ENCODE measurements at regions not wholly inside any gene's neighbourhood (a gene's known extent, or its start where the extent isn't known, plus 50 kb on each side); places are given as distances from the start of the nearest gene placed in this dataset.

GRCh38 chr2:152929628-152930027 lies 211.2 kb downstream of the ARL6IP6 start:
- Mint-ChIP-seq H3K27me3 (ENCODE audit: insufficient read depth, low read depth, poor library complexity) (peaks cover 6% of the 10 kb centered on the region), H3K4me3 (no peak overlapping the region), H3K36me3 (ENCODE audit: low read depth) (no peaks in the 10 kb centered on the region), H3K9me3 (peaks cover 8% of the 10 kb centered on the region; the same call in 2 of the 3 replicates), H3K27ac (no peak overlapping the region), H3K4me1 (no peaks in the 10 kb centered on the region)
- DNase-seq (ENCODE audit: low spot score), result no peak
- Histone ChIP-seq H3K9me2 (ENCODE audit: insufficient read depth) (no peaks in the 10 kb centered on the region; the same call in 1 of the 2 replicates), H4K20me1 (replicated peaks; ENCODE audit: insufficient read depth) (no peaks in the 10 kb centered on the region), H3F3A (replicated peaks; ENCODE audit: low read depth) (peaks cover 4% of the 10 kb centered on the region), H3K79me2 (replicated peaks; ENCODE audit: insufficient read depth) (no peaks in the 10 kb centered on the region), H3K4me2 (no peak overlapping the region), H3K27ac (ENCODE audit: low read depth) (no peak overlapping the region), H2AFZ (no peak overlapping the region), H3K27me3 (ENCODE audit: insufficient read depth) (no peaks in the 10 kb centered on the region), H3K4me1 (ENCODE audit: insufficient read depth) (no peaks in the 10 kb centered on the region), H3K36me3 (ENCODE audit: insufficient read depth) (no peaks in the 10 kb centered on the region), H3K4me3 (no peak overlapping the region)
- no peak for ATAC-seq
- TF ChIP-seq NANOG (IDR thresholded peaks at IDR 0.05; ENCODE audit: borderline replicate concordance) (no peak), JUNB (IDR thresholded peaks at IDR 0.05; ENCODE audit: unreplicated experiment) (no peak), EZH2 (IDR thresholded peaks at IDR 0.05; ENCODE audit: low read depth, unreplicated experiment) (no peak), ETS1 (IDR thresholded peaks at IDR 0.05) (no peak), CREB1 (CRISPR knock-in tag; IDR thresholded peaks at IDR 0.05; ENCODE audit: low read depth) (no peak)

- Mint-ChIP-seq H3K4me1 (no peaks in the 10 kb centered on the region), H3K4me3 (no peak overlapping the region), H3K36me3 (ENCODE audit: low read depth) (no peaks in the 10 kb centered on the region), H3K27me3 (ENCODE audit: insufficient read depth, low read depth, poor library complexity) (peaks cover 6% of the 10 kb centered on the region), H3K9me3 (peaks cover 3% of the 10 kb centered on the region; the same call in 1 of the 3 replicates), H3K27ac (no peak overlapping the region)
- no peak overlapping the region for H3K4me2 ChIP-seq
- no peaks in the 10 kb centered on the region for H3K4me1 ChIP-seq (ENCODE audit: insufficient read depth)
- DNase-seq (ENCODE audit: low spot score) (peak; percentile 92), ATAC-seq (peak; percentile 100)
- H2AFZ ChIP-seq, result peak overlapping the region; percentile 72; the same call in 1 of the 2 replicates
- no peaks in the 10 kb centered on the region for H4K20me1 ChIP-seq (replicated peaks; ENCODE audit: insufficient read depth)
- no peaks in the 10 kb centered on the region; the same call in 1 of the 2 replicates for H3K9me2 ChIP-seq (ENCODE audit: insufficient read depth)
- no peak overlapping the region for H3K4me3 ChIP-seq
- TF ChIP-seq ZNF462 (CRISPR knock-in tag; IDR thresholded peaks at IDR 0.05), result no peak
- peak; percentile 91 to 98 for TF ChIP-seq CTCF (conservative IDR thresholded peaks at IDR 0.05; ENCODE audit: low read depth in 2 of 2)
- no peak for TF ChIP-seq ZNF114 (CRISPR knock-in tag; IDR thresholded peaks at IDR 0.05)
- no peak for TF ChIP-seq JUNB (IDR thresholded peaks at IDR 0.05; ENCODE audit: unreplicated experiment)
- no peak for TF ChIP-seq POLR2AphosphoS5 (IDR thresholded peaks at IDR 0.05; ENCODE audit: low read depth)
- no peak for TF ChIP-seq EZH2 (IDR thresholded peaks at IDR 0.05; ENCODE audit: low read depth, unreplicated experiment)
- no peak for TF ChIP-seq NANOG (IDR thresholded peaks at IDR 0.05; ENCODE audit: borderline replicate concordance)
- H3K27ac ChIP-seq (ENCODE audit: low read depth), result no peak overlapping the region
- H3K27me3 ChIP-seq (ENCODE audit: insufficient read depth), result no peaks in the 10 kb centered on the region
- peaks cover 4% of the 10 kb centered on the region for H3F3A ChIP-seq (replicated peaks; ENCODE audit: low read depth)
- H3K36me3 ChIP-seq (ENCODE audit: insufficient read depth), result no peaks in the 10 kb centered on the region
- no peaks in the 10 kb centered on the region for H3K79me2 ChIP-seq (replicated peaks; ENCODE audit: insufficient read depth)
Measured at GRCh38 chr2:152925547-152926448, 207.4 kb downstream of the ARL6IP6 start.

All from GM23338 (cell line).